ENCODE measurements at regions not wholly inside any gene's neighbourhood (a gene's known extent, or its start where the extent isn't known, plus 50 kb on each side); places are given as distances from the start of the nearest gene placed in this dataset.

GRCh38 chr2:18777250-18777812 lies 188.0 kb upstream of the NT5C1B start:
- no peak for TF ChIP-seq RBAK (tag by site-specific recombination; IDR thresholded peaks at IDR 0.05)
- no peak for TF ChIP-seq ZNF621 (tag by site-specific recombination; IDR thresholded peaks at IDR 0.05)
- TF ChIP-seq, protein P1, sequence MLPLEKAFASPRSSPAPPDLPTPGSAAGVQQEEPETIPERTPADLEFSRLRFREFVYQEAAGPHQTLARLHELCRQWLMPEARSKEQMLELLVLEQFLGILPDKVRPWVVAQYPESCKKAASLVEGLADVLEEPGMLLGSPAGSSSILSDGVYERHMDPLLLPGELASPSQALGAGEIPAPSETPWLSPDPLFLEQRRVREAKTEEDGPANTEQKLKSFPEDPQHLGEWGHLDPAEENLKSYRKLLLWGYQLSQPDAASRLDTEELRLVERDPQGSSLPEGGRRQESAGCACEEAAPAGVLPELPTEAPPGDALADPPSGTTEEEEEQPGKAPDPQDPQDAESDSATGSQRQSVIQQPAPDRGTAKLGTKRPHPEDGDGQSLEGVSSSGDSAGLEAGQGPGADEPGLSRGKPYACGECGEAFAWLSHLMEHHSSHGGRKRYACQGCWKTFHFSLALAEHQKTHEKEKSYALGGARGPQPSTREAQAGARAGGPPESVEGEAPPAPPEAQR (tag by site-specific recombination; IDR thresholded peaks at IDR 0.05) = no peak
- TF ChIP-seq MEIS1 (CRISPR knock-in tag; IDR thresholded peaks at IDR 0.05; ENCODE audit: borderline replicate concordance) = no peak
- TF ChIP-seq, protein P2, sequence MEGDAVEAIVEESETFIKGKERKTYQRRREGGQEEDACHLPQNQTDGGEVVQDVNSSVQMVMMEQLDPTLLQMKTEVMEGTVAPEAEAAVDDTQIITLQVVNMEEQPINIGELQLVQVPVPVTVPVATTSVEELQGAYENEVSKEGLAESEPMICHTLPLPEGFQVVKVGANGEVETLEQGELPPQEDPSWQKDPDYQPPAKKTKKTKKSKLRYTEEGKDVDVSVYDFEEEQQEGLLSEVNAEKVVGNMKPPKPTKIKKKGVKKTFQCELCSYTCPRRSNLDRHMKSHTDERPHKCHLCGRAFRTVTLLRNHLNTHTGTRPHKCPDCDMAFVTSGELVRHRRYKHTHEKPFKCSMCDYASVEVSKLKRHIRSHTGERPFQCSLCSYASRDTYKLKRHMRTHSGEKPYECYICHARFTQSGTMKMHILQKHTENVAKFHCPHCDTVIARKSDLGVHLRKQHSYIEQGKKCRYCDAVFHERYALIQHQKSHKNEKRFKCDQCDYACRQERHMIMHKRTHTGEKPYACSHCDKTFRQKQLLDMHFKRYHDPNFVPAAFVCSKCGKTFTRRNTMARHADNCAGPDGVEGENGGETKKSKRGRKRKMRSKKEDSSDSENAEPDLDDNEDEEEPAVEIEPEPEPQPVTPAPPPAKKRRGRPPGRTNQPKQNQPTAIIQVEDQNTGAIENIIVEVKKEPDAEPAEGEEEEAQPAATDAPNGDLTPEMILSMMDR (tag by site-specific recombination; IDR thresholded peaks at IDR 0.05) = no peak
- TF ChIP-seq GLIS2 (tag by site-specific recombination; IDR thresholded peaks at IDR 0.05) = no peak
- no peak for TF ChIP-seq INSM2 (tag by site-specific recombination; IDR thresholded peaks at IDR 0.05)
- TF ChIP-seq ZNF610 (tag by site-specific recombination; IDR thresholded peaks at IDR 0.05; ENCODE audit: borderline replicate concordance) = no peak
- TF ChIP-seq ZNF530 (tag by site-specific recombination; IDR thresholded peaks at IDR 0.05; ENCODE audit: low read depth) = no peak
- no peak for TF ChIP-seq ZFP3 (tag by site-specific recombination; IDR thresholded peaks at IDR 0.05; ENCODE audit: low read depth)

Data from HEK293 (cell line).